ENCODE measurements at regions not wholly inside any gene's neighbourhood (a gene's known extent, or its start where the extent isn't known, plus 50 kb on each side); places are given as distances from the start of the nearest gene placed in this dataset.

GRCh38 chr11:112783945-112784322 lies 177.3 kb upstream of the NCAM1 start:
- TF ChIP-seq CTCF (IDR thresholded peaks at IDR 0.05) (no peak), ZFX (IDR thresholded peaks at IDR 0.05; ENCODE audit: borderline replicate concordance) (no peak)
